DMS153 treated with DMSO at 0.1 percent for 48 hours (cell line): ENCODE measurements at regions not wholly inside any gene's neighbourhood (a gene's known extent, or its start where the extent isn't known, plus 50 kb on each side); places are given as distances from the start of the nearest gene placed in this dataset.

ENCODE experiments used
- DNase-seq: peaks from one replicate; lab custom pipeline; 2025; ENCODE audit not compliant: unreplicated experiment; lab: John Stamatoyannopoulos, UW

DNA sequence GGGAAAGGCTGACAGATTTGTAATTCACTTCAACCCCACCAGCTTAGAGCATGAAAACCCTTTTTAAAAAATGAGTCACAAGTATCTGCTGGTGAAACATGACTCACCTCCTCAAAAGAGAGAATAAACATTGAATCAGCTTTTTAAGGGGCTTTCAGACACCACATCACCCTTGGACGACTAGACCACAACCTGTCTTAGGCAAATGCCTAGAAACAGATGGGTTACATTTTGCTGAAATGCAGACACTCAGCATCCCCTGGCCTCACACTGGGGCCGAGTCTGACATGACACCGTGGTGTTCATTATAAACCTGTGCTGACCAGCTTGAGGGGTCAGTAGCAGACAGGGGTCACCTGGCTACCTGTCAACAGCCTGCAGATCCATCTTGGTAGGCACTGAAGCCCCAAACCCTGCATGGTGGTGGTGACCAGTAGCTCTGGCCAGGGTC is 175.3 kb upstream of the CST7 start:
- no peak for DNase-seq

DNA sequence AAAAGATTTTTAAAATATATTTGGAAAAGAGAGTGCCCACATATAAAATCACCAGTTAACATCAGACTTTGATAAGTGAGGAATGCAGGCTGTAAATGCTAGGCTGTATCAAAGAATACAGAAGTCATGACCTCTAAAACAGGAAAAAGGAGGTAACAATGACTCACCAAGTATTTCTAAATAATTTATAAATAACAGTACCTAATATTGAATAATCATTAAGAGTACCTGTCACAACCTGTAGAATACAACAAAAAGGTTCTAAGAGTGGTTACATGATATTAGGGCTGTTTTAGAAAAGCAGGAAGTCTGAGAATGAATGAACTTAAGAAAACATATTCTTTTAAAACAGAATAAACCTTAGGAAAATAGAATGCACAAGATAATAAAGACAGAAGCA is 173.1 kb upstream of the CST7 start:
- DNase-seq, result no peak

DNA sequence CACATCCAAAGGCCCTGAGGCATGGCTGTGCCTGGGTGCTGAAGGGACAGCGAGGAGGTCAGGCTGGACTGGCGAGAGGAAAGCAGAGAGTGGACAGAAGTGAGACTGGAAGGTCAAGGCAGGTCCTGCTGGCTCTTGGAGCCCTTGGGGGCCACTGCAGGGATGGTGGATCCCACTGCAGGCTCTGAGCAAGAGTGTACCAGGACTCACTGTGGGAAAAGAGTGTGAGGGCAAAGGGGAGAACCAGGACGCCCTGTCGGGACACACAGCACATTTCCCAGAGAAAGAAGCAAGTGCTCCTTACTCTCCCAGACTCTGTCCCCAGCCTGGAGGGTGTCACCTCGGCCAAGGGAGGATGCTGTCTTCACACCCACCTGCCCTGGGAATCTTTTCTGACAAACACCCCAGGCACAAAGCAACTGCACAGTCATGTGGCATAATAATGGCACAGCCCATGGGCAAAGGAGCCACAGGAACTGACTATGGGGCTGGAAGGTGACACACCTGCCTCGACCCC is 172.3 kb upstream of the CST7 start:
- DNase-seq, result no peak

DNA sequence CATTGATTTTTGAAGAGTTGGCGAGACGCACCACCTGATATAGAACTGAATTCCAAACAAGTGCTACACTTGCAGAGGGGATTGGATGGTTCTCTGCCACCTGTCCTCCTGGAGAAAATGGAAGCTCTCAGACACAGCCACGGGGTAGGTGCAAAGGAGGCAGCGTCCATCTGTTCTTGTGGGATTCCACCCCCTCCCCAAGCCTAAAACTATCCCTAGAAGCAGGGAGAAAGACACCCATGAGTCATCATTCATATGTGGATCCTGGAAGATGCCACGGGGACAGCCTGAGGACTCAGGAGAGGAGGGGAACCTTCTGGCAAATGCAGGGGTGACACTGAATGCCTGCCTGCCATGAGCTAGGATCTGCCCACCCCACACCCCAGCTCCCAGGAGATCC is 171.3 kb upstream of the CST7 start:
- no peak for DNase-seq

DNA sequence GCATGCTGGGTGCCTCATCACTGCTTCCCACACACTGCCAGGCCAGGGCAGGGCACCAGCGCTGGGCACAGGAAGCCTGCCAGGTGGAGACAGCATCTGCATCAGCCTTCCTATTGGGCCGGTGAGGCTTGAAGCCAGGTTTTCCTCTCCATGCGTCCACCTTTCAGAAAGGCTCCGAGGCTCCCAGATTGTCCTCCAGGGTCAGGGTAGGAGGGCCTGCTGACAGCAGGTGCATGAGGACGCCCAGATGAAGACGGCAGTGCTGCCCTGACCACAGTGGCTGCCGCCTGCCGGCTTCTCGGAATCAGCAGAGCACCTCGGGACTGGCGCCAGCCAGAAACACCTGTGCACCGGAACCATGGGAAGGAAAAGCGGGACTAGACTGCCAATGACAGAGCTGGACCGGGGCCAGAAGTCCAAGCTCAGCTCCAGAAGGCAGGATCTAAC is 170.5 kb upstream of the CST7 start:
- DNase-seq, result no peak

DNA sequence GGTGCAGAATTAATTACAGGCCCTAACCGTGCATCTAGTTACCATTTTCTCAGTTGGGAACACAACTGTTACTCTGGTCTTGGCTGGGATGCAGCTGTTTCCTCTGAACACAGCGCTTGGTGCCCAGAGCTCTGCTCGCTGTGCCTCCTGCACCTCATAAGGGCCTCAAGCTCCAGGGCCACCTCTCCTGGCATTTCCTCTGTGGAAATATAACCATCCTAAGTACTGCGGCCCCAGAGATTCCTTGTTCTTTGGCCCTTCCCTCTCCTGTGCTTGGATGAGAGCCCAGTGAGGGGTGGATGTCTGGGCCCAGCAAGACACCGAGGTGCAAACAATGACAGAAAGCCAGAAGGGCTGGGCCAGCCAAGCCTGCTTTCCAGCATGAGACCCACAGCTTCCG is 169.9 kb upstream of the CST7 start:
- no peak for DNase-seq

DNA sequence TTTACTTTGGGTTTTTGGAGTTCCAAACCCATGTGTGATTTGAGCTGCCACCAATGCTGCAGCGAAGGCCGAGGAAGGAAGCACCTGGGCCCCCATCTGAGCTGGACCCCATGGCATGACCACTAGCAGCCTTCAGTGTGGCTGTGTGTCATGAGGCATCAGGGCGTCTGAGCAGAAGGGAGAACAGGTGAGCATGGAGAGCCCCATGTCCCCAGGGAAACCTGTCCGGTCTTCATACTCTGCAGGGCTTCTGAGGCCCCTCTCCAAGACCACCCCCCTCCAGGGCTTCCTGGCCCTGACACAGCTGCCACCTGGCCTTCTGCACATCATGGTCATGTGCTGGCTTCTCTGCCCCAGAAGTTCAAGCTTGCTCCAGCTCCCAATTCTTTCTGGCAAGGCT is 169.1 kb upstream of the CST7 start:
- no peak for DNase-seq

DNA sequence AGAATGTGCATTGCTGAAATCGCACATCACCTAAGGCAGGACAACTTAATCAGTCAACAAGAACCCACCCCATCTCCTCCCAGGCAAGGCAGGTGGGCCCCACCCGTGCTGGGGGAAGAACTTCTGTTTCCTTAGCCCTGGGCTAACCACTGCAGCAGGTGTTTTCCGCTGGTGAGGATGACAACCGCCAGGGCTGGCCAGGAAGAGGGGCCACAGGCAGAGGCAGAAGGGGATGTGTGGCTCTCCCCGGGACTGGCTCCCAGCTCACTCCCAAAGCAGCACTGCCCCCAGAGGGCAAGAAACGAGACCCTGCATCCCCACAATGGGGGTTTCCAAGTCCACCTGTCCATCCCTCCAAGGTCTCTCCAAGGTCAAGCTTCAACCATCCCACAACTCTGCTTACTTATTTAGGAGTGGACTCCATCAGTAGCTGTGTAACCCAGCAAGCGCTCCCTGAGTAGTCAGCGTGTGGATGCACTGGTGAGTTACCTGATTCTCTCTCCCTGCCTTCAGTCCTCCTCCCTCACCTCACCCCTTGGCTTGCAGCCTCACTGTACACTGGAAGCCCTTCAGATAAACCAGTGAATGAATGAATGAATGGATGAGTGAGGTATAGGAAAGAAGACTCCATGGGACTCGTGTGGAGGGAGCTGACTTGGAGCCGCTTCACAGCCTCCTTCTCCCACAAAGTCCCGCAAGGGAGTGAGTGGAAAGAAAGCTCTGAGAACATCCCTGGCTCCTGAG is 168.2 kb upstream of the CST7 start:
- DNase-seq, result no peak

DNA sequence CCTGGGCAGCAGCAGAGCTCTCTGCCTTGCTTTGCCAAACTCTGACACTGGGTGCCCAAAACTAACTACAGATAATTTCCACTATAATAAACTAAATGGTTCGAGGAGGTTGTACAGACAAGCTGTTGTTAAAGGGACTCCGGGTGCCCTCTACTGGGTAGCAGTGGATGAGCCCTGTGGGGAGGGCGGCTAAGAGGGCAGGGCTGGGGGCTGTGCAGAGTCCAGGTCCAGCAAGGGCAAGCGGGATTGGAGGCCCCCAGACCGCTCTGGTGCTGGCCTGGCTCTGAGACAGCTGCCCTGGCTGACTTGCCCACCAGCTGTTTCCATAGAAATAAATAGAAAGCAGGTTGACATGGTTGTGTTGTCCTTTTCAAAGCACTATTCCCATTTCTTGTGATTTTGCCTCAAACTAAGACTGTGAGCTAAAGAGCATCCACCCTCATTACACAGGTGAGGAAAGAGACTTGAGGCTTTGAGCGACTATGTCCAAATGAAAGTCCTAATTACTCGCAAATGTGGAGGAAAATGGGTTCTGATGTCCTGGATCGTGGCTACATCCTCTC is 167.6 kb upstream of the CST7 start:
- DNase-seq, result no peak

DNA sequence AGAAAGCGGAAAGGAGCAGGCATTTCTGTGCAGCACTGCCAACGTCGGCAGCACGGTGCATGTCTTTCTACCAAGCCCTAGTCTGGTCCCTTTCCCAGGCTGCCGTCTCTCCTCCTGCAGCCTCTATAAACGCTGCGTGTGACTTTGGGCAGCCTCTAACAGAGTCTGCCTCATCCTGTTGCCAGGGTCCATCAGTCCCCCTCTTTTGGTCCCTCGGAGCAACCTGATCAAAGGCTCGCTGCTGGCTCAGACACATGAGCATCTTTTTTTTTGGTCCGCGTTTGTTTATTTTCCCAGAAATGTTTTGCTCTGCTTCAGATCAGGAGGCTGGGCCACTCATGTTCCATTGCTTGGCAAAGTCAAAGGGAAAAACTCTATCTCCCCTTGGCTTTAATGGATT is 166.8 kb upstream of the CST7 start:
- DNase-seq, result no peak

DNA sequence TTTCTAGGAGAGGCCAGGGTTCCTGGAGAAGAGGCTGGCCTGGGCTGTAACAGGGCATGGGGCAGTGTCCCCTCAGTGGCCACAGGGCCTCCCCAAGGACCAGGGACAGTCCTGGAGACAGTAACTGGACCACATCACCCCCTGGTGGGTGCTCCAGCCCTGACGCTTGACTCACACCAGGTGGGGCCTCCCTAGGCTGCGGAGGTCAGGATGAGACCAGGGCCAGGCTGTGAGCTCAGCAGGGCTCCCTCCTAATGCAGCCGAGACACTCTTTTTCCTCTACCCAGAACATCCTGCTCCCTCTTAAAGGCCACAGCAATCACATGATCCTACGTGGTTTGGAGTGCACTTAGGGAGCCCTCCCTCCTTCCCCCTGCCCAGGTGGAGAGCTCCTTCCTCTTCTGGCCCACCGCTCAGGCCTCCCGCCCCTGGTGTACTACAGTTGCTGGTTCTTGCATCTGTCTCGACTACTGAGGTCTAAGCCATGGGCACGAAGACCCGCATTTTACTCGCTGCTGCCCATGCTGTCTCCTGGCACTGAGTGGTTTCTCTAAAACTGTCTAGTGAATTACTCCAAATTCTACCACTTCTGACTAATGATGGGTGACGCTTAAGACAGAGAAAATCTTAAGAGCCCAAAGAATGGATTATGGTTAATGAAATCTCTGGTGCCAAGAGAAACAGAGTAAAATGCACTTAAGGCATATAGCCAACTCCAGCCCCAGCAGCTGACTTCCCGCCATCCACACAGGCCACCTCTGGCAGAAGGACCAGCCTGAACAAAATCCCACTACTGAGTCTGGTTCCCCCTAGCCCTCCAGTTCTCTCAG is 166.1 kb upstream of the CST7 start:
- no peak for DNase-seq

DNA sequence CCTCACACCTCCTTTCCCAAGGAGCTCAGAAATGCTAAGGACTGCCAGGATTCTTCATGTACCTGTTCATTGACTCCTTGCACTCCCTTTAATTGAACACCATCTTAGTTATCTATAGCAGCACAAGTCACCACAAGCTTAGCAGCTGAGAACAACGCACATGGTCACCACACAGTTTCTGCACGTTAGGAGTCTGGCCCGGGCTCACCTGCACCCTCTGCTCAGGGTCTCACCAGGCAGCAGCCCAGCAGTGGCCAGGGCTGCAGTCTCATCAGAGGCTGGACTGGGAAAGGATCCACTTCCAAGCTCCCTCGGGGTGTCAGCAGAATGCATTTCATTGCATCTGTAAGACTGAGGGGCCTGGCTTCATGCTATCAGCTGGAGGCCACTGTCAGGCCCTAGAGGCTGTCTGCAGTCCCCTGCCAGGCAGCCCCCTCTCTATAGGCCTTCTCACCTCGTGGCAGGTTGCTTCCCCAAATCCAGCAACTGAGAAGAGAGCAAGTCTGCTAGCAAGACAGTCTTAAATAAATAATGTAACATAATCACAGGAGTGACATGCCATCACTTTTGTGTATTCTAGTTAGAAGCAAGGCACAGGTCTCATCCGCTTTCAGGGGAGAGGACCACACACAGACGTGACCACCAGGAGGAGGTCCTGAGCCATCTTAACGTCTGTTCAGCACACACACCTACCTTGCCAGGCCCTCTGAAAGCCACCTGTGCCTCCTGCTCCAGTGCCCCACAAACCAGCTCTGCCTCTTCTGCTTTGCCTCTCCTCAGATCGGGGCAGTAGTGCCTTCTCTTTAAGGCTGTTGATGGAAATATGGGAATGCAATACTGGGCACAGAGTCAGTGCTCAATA is 165.2 kb upstream of the CST7 start:
- DNase-seq, result no peak

DNA sequence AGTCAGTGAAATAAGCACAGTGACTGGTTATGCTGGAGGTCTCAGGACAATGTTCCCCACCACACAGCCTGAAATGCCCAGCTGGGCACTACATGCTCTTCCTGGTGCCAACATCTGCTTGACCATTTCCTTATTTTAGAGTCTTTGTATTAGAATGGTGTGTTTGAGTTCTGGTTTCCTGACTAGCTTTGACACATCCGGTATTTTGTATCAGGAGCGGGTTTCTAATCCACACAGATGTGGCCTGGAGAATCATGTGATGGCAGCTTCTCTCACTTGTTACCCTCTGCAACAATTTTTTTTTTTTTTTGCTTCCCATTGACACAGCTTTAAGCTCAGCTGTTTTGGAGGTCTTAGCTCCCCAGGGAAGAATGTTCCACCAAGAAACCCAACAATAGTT is 164.5 kb upstream of the CST7 start:
- DNase-seq, result no peak

DNA sequence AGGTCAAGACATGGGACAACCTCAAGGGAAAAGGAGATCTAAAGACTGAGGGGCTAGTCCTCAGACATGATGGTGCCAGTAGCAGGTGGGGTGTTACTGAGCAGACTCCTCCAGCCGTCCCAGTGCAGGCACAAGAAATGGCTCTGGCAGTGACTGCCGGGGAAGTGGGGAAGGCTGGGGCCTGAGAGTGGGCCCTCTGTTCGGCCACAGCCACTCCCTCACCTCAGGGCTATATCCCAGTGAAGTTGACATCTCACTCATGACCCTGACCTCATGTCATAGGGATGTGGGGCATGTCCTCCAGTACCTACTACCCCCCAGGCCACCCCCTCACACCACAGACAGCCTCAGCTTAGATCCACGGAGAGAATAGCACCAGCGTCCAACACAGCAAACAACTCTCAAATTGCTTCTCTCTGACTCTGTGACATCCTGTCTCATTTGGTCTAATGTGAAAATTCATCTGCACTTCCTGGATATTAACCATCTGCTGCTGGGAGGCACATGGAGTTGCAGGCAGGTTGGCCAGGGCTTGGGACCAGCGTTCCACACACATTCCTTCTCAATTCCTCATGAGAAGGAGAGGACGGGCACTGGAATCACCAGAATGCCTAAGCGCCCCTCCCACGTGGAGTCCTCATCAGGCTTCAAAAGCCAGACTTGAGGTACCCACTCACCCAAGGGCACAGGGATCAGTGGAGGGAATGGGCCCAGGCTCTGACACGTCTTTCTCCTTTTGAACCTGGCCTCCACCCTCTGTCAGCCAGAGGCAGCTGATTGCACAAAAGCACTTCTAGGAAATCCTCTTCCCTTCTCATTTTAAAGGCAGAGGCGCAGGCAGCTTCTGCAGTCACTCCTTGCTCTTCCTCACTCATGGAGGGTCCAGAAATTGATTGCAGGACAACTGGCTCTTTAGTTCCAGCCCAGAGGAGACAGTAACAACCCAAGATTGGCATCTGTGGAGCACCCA is 163.6 kb upstream of the CST7 start:
- no peak for DNase-seq

DNA sequence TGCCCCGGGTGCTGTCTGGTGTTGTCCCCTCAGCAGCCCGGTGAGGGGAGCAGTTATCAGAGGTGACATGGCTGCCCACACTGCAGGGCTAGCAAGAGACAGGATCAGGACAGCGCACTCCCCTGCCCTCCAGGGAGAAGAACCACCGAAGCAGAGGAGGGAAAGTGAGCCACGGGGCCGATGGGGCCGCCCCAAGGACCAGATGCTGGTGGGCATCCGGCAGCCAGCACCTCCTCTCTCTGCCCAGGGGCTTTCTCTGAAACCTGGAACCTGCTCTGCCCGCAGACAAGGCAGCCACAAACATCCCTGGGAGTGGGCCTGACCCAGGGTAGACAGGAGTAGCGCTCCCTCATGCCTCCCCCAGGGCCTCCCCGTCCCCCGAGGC is 163.0 kb upstream of the CST7 start:
- no peak for DNase-seq

DNA sequence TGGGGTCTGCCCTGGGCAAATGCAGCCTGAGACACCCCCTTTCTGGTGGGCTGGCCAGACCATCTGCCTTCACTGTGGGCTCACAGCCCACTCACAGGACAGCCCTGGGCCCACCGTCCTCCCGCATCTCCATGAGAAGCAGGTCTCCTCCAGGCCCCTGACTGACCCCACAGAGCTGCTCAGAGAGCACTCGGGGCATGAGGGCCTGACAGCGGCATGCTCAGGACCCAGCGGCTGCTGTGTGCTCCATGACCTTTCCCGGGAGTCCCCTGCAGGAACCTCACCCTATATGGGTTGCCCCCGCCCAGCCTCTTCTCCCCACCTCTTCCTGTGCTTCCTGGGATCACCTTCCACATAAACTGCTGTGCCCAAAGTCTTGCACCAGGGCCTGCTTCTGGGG is 162.4 kb upstream of the CST7 start:
- DNase-seq, result no peak

DNA sequence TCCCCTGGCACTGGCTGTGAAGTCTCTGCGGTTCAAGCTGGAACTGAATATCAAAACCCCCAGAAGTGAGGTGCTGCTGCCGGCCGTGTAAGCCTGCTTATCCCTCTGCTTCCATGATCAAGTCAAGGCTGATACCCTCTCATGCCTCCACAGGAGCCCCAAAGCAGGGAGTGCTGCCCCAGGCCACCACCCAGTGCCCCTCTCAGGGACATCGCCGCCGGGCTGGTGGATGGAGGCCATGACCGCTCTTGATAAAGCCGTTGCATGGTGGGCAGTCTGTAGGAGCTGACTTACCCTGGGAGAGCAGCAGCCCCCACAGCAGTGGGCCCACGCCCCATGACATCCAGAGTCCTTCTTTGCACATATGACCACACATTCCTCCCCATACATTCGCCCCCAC is 162.0 kb upstream of the CST7 start:
- DNase-seq, result no peak

DNA sequence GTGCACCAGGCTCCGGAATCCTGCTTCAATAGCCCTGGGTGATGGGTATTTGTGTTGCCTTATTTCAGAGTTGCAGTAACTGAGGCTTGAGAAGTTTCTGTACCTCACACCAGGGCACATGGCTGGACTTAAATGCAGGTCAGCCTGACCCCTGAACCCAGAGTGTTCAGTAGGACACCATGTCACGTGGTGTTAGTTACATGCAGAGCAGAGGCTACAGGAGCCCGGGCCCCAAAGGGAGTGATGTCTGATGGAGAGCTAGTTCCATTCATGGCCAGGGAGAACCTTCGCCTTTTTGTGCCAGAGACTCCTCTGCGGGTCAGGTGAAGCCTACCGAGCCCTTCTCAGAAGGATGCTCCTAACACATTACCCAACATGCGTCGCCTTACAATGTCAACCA is 161.4 kb upstream of the CST7 start:
- DNase-seq, result no peak

DNA sequence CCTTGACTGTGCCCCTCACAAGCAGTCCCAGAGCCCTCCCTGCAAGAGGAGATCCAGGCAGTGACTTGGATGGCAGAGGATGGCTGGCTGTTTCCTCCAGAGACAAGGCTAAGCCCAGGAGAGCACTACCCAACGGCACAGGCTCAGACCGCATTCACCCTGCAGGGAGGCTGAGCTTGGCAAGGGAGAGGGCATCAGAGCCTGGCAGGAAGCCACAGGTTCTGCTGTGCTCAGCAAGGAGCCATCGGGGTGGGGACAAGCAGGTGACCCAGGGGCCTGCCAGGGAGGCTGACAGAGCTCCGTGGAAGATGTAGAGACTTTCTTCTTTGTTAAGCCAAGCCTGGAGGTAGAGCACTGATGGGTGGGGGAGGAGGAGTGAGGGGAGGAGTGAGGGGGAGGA is 159.2 kb upstream of the CST7 start:
- DNase-seq, result no peak

DNA sequence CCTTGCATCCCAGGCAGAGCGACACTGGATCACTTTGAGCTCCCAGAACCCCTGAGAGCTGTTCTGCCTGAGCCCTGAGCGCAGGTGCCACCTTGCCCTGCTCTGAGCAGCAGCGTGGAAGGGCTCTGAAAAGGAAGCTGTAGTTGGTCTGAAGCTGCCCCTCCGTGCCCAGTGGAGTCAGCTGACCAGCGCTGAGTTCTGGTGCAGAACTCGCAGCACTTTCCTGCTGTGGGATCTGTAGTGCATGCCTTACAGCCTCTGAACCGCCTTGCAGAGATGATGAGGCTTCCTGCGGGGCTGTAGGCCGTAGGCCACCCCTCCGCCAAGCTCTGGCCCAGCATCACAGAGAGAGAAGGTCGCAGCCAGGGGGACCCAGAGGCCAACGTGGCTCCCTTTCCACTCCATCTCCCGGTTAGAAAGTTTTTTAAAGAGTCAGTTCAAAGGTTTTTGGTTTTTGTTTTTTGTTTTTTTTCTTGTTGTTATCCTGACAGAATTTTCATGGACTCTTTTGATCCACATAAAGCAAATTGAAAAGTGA is 158.3 kb upstream of the CST7 start:
- no peak for DNase-seq
